CD4-positive, alpha-beta T cell treated with Interleukin-2 at 100 ng/mL for 4 hours (primary cell): ENCODE measurements at regions not wholly inside any gene's neighbourhood (a gene's known extent, or its start where the extent isn't known, plus 50 kb on each side); places are given as distances from the start of the nearest gene placed in this dataset.

Source experiments
- DNase-seq: peaks from one replicate; pipeline ENCODE4 v3.0.0-alpha.2; 2020; ENCODE audit warnings: low spot score

DNA sequence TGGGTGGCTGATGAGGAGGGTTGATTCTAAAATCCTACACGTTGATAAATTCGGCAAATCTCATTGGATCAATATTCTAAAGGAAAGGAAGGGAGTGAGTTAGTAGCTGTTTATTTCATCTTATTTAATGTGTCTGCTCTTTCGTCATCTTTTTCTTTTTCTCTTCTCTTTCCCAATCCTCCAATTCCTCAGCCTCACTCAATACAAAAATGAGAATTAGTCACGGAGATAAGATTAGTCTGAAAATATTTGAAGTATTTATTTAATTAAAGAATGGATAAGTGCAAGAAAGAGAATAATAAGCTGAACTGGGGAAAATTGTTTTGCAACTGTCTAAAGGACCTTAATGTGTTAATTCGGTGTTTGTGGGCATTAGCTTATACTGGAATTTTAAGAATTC, 1095.1 kb downstream of the DTWD2 start:
- DNase-seq, result no peak

DNA sequence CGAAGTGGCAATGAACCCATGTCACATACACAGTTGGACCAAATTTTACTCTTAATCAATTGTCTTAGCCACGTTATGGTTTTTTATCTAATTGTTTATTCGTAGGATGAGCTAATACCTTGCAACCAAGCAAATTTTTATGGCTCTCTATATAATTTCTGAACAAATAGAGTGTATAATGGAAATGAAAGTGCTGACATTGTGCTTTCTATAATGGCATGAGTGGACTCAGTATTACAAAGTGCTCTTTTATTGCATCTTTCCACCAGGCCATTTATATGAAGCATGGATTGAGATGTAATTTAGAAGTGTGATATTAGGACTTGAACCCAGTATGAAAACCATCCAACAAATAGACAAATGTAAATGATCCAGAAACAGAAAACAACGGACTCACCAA, 1096.0 kb downstream of the DTWD2 start:
- no peak for DNase-seq

DNA sequence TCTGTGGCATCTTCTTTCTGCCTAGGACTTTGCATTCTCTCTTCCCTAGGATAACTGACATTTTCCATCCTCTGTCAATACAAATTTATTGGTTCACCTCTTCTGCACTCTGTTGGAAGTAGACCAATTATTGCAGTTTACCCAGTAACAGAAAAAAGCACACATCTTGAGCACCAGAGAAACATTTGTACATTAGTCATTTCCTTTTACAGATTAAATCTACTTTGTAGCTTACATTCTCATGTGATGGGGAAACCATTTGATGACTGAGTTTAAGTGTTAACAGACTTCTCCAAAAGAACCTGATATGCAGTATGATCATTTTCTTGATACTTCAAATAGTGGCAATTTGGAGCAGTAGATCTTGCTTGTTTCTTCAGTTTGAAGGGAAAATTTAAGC, 1098.8 kb downstream of the DTWD2 start:
- no peak for DNase-seq

DNA sequence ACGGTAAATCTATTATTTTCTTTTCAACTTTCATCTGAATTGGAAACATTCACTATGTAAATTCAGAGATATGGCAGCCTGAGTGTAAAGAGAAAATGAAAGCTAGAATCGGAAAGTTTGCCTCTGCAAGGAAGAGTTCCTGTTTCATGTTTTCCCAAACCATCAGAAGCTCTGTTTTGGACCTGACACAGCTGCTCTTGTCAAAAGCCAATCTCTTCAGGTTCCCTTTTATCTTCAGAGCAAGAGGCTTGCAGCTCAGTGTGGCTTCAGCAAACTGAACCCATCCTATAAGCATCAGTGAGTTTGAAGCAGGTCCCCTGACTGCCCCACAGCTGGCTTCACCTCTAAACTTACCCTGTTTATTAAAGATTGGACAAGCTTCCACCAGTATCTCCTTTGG, 1099.7 kb downstream of the DTWD2 start:
- no peak for DNase-seq

DNA sequence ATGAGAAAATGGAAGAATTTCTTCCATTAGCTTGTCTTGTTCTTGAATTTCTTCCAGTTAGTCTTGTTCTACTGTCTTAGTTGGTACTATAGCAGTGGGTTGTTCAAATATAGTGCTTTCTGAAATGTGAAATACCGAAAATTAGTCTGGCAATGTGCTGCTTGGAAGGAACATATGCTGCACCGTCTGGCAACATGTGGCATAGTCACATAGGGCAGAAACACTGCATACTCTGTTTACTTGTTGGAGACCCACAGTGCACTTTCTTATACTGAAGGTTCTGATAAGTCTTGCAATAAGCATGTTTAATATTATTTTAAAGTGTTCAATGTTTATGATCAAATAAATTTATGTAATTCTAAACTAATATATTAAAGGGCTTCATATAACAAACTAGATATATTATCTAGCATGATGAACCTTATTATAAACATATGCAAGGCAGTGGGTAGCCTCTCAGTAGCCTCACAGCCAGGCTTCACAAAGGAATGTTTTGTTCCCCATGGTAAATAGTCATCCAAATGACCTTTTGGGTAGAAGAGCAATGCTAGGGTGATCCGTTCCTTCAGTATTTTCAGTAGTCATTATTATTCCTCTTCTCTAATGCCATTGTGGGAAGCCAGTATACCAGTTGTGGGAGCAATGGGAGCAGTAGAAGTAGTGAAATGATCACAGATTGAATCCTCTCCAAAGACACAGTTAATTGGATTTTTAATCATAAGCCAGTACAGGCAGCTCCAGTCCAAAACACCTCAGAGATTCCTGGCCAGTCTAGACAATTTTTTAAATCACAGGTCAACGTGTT, 1106.7 kb downstream of the DTWD2 start:
- DNase-seq, result no peak

DNA sequence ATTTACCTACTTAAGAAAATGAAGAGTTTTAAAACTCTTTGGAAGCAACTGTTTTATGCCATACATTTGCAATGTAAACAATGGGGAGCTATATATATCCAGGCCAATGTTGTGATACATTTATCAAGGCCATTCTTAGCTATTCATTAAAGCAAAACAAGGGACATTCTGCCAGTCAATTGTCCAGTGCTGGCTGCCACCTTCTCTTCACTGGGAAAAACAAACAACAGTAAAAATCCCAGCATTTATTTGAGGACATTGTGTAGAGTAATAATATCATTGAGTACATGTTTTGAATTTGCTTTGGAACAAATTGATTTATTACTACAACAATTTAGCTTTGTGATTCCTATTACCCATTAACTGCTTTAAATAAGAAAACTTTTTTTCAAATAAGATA, 1107.4 kb downstream of the DTWD2 start:
- no peak for DNase-seq

DNA sequence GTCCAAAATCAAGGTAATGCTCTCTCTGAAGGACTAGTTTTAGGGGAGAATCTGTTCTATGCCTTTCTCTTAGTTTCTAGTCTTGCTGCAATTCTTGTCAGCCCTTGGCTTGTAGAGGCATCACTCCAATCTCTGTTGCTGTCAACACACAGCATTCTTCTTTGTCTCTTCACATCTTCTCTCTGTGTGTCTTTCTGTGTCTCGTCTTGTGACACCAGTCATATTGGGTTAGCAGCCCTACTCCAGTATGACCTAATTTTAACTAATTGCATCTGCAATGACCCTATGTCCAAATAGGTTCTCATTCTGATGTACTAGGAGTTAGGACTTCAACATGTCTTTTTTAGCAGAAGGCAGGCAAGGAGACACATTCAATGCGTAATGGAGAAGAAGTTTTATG, 1110.6 kb downstream of the DTWD2 start:
- no peak for DNase-seq

DNA sequence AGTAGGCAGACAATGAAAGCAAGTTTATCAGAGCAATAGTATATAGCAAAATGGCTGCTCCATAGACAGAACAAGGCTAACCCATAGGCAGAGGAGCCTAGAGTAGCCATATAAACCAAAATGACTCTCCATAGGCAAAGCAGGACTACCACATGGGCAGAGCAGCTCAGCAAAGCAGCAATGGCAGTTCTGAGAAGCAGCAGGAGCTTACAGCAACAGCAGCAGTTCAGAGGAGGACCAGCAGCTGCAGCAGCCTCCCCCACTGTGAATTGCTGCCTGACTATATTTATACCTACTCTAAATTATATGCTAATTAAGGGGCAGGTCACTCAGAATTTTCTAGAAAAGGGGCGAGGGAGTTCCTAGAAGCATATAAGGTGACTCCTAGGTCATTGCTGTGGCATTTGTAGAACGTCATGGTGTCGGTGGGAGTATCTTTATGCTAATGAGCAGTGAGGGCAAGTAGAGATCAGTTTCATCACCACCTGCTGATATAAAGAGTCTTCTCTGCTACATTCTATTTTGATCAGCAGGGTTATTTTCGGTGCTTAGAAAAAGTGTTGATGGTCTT, 1115.5 kb downstream of the DTWD2 start:
- DNase-seq, result no peak

DNA sequence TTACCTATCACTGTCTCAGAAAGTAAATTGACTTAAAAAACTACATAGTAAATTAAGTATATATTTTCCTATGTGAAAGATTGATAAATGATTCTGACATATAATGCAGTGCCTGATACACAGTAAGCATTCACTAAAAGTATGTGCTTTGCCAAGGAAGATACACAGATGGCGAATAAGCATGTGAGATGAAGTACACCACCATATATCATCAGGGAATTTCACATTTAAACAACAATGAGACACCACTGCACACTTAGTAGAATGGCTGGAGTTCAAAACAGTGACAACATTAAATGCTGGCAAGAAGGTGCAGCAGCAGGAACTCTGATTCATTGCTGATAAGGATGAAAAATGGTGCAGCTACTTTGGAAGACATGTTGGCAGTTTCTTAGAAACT, 1118.8 kb downstream of the DTWD2 start:
- DNase-seq, result no peak

DNA sequence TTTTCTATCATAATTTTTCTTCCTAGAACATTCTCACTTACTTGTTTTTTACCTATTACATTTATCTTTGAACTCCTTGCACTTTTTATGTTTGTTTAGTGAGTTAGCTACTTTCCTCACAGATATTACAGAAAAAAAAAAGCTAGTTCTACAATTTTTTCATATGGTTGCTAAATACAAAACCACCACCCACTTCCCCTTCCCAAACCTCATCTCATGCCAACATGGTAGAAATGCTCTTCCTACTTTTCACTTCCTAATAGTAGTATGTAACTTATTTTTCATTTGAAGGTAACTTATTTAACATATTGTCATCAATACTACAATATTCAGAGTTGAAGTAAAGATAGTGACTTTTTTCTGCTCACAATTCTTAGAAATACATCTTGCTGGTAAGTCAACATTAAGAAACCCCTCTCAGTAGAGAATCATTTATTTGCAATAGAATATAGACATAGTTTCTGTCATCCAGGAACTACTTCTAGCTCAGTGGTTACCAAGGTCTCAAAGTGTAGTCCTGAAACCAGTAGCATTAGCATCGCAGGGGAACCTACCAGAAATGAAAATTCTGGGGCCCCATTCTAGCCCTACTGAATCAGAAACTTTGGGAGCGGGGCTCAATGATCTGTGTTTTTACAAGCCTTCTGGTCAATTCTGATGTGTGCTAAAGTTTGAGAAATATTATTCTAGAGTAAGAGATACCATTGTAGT, 1124.6 kb downstream of the DTWD2 start:
- DNase-seq, result no peak

DNA sequence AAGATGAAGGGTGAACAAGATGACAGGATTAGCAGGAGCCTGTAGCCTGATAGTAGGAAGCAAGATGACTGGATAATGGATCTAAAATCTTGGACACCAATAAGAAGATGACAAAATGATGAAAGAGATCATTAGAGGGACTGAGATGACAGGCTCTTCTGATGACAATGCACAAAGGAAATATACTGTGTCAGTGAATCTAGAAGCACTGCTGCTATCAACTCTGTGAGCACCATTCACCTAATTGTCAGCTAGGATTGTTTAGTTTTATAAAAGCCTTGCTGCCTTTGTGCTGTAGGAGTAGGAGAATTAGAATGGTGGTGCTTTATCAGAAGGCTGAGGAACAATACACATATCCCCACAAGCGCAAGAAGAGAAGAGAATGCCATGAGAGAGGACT, 1127.8 kb downstream of the DTWD2 start:
- DNase-seq, result no peak

DNA sequence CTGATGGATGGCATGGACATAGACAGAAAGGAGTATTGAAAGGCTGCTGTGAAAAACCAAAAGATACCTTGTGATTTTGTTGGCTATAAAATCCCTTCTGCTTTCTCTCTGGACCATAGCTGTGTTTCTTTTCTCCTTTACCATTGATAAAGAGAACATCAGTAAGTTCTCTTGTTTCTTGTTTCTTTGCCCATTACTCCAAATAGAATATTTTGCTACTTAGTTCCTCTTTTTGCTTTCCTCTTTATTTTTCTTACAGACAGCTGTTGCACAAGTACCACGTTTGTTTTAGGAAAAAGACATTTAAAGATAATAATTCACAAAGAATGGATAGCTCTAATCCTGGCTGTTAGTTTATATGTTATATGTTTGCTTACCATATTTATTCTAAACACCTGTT, 1129.2 kb downstream of the DTWD2 start:
- DNase-seq, result no peak

DNA sequence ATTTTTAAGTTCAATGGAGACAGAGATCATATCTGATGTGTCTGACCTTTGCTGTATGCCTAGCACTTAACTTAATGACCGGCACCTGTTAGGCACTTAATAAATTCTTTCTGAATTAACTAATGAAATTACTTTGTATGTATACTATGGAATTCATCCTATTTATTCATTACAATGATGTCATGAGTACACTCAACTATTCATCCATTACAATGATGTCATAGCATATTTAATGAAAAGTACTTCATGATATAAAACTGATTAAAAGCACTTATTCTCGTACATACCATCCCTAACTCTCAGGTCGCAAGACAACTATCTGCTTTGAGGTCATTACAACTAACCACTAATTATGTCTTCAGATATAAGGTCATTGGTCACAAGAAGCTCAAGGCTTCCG, 1131.6 kb downstream of the DTWD2 start:
- no peak for DNase-seq

DNA sequence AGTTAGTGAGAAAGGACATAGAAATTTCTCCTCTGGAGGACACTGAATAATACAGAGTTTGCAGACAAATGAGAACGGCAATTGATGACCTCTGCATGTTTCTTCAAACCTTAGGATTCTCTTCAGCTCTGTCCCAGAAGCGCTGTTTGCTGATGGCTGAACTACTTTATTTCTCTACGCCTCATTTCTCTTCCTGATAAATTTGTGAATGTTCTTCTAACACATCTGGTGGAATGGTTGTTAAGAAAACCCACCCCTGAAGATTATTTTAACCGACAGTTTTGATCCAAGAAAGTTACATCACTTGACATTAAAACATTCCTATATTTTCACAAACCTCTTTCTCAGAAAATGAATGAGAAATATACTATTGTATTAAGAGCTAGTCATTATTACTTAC, 1150.6 kb downstream of the DTWD2 start:
- DNase-seq, result no peak

DNA sequence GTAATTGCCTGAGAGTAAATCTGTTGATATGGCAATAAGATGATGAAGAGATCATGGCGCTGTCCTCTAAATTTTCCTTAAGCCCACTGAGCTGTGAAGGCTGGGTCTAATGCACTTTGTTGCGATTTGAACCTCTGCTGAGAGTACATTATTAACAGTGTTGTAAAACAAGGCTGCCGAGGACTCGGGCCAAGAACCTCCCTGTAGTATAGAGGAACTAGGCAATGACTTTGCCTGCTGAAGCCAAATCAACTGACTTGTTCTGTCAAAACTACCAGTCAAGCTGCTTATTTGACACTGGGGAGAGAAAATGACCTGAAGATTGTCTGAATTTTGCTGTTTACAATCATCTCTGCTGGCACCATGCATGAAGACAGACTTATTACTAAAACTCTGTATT, 1154.7 kb downstream of the DTWD2 start:
- DNase-seq, result no peak

DNA sequence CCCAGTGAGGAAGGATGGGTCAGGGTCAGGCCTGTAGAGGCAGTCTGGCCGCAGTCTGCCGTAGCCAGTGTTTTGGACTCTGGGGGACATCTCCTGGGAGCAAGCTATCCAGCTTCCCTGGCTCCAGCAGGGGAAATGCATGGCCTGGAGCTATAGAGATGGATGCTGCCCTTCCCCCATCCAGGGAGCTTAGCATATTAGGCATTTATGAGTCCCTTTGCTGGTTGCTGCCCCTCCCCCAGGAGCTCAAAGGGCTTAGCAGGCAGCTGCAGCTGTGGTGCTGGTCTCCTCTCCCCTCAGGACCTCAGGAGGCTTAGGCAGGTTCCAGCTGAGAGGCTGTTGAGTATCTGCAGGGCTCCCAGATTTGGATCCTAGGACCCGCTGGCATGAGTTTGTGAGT, 1158.7 kb downstream of the DTWD2 start:
- no peak for DNase-seq

DNA sequence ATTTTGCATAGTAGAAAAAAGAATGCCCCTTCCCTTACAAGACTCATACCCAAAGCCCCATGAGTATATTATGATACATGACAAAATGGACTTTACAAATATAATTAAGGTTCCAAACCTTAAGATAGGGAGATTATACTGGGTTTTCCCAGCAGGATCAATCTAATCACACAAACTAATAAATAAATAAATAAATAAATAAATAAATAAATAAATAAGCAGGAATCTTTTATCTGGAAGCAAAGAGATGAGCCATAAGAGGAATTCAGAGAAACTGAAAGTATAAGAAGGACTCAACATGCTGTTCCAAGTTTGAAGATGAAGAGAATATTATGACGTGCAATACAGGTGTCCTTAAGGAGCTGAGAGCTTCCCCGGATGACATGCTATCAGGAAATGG, 1174.5 kb downstream of the DTWD2 start:
- DNase-seq, result no peak

DNA sequence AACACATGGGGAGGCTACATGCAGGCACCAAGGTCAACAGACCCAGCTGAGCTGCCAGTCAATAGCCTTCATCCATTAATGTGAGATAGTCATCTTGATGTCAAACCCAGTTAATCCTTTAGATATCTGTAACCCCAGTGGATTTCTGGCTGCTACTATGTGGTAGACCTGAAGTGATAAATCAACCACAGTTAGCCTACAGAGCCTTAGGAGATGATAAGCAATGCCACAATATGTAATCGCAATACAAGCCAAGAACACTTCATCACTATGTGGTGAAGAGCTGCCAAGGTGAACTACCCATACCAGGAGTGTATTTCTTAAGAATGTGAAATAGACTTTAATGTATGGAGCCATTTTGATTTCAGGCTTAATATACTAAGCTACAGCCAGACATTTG, 1175.5 kb downstream of the DTWD2 start:
- no peak for DNase-seq

DNA sequence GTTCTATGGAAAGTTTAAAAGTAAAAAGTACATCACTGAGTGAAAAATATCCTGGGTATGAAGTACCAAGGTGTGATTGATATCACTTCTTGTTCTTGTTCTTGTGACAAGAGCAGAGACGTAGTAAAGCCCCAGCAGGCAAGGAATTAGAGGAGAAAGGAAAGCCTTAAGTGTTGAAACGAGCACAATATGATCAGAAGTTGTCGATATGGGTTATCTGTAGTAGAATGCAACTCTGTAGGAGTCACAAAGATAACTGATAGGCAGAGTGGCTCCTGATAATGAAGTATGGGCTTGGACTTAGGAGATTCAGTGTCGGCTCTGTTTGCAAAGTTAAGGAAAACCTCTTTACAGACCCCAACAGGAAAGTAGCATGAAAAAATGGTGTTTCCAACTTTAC, 1179.1 kb downstream of the DTWD2 start:
- DNase-seq, result no peak

DNA sequence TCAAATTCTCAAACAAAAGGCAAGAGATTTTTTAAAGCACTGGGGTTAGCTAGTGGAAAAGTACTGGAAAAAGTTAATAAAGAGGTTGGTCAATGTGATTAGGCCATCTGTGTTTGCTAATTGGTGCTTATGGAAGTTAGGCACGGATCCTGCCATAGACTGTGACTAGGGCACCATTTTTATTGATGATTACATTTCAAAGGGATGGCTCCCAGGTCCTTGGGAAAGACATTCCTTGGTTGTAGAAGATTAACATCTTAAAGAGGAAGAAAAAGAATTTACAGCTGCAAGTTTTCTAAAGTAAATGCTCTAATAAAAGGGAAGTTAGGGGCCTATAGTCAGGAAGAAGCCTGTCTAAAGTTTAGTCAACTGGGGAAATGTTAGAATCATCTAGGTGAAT, 1183.3 kb downstream of the DTWD2 start:
- no peak for DNase-seq

DNA sequence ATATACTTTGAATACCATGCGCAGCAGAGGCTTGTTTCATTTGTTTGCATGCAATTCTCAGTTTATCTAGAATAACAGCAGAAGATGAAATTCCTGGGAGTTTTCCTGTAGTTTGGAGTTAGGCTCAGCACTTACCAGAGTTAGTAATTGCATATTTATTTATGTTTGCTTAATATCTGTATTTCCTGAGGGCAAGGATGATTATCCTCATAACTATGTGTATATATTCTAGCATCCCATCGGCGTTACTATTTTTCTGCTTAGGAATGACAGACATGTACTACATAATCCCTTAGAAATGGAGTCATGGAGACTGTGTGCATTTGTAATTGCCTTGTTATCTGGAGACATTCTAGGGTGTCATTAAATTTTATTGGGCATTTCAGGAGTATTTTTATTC, 1184.8 kb downstream of the DTWD2 start:
- no peak for DNase-seq

DNA sequence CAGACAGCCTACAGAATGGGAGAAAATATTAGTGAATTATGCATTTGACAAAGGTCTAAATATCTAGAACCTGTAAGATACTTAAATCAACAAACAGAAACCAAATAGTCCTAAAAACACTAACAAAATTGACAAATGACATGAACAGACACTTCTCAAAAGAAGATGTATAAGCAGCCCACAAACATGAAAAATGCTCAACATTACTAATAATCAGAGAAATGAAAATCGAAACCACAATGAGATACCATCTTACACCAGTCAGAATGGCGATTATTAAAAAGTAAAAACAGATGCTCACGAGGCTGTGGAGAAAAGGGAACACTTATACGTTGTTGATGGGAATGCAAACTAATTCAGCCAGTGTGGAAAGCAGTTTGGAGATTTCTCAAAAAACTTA, 1186.8 kb downstream of the DTWD2 start:
- no peak for DNase-seq

DNA sequence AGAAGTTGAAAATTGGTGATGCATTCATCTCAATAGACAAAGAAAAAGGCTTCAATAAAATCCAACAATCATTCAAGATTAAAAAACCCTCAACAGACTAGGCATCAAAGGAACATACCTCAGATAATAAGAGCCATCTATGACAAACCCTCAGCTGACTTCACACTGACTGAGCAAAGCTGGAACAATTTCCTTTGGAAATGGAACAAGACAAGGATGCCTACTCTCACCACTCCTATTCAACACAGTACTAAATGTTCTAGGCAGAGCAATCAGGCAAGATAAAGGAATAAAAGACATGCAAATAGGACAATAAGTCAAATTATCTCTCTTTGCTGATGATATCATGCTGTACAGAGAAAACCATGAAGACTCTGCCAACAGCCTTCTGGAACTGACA, 1188.1 kb downstream of the DTWD2 start:
- DNase-seq, result no peak

DNA sequence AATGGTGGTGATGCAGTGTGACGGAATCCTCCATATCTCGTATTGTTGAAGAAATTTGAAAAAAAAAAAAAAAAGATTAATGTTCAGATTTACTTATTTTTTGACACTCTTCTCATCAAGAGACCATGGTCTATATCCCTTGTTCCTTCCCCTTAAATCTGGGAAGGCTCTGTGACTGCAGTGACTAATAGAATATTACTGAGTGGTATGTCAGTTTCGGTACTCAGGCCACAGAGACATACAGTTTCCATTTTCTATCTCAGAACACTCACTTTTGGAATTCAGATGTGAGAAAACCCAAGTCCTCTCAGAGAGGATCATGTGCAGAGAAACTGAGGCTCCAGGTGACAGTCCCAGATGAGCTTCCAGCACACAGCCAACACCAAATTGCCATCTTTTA, 1193.5 kb downstream of the DTWD2 start:
- no peak for DNase-seq
